ENCODE measurements at regions not wholly inside any gene's neighbourhood (a gene's known extent, or its start where the extent isn't known, plus 50 kb on each side); places are given as distances from the start of the nearest gene placed in this dataset.

- DNase-seq, result no peak
These were observed 220.6 kb downstream of the CHRM3 start for GRCh38 chr1:239606850-239607400.

GRCh38 chr1:239608469-239608868 lies 222.1 kb downstream of the CHRM3 start:
- DNase-seq, result no peak

GRCh38 chr1:239612379-239612778 lies 226.0 kb downstream of the CHRM3 start:
- DNase-seq, result no peak

GRCh38 chr1:239616673-239617072 lies 230.3 kb downstream of the CHRM3 start:
- no peak for DNase-seq

- DNase-seq, result no peak
These were observed 230.9 kb downstream of the CHRM3 start for GRCh38 chr1:239617259-239617658.

GRCh38 chr1:239617731-239618130 lies 231.4 kb downstream of the CHRM3 start:
- no peak for DNase-seq

- no peak for DNase-seq
These were observed 232.8 kb downstream of the CHRM3 start for GRCh38 chr1:239619190-239619589.

- no peak for DNase-seq
These were observed 244.4 kb downstream of the CHRM3 start for GRCh38 chr1:239630767-239631166.

GRCh38 chr1:239633432-239633831 lies 247.1 kb downstream of the CHRM3 start:
- DNase-seq, result no peak

GRCh38 chr1:239635276-239635675 lies 248.9 kb downstream of the CHRM3 start:
- DNase-seq, result no peak

- DNase-seq, result no peak
These were observed 250.0 kb downstream of the CHRM3 start for GRCh38 chr1:239636347-239636746.

GRCh38 chr1:239644604-239645003 lies 258.2 kb downstream of the CHRM3 start:
- DNase-seq, result no peak

GRCh38 chr1:239647045-239647444 lies 260.7 kb downstream of the CHRM3 start:
- no peak for DNase-seq

GRCh38 chr1:239647964-239648632 lies 261.7 kb downstream of the CHRM3 start:
- no peak for DNase-seq

- DNase-seq, result no peak
These were observed 268.7 kb downstream of the CHRM3 start for GRCh38 chr1:239655023-239655422.

GRCh38 chr1:239657291-239657690 lies 270.9 kb downstream of the CHRM3 start:
- DNase-seq, result no peak

GRCh38 chr1:239662950-239663349 lies 276.6 kb downstream of the CHRM3 start:
- DNase-seq, result no peak

- DNase-seq, result no peak
These were observed 285.9 kb downstream of the CHRM3 start for GRCh38 chr1:239672256-239672655.

- DNase-seq, result no peak
These were observed 289.4 kb downstream of the CHRM3 start for GRCh38 chr1:239675735-239676134.

- no peak for DNase-seq
These were observed 290.3 kb downstream of the CHRM3 start for GRCh38 chr1:239676522-239677273.

GRCh38 chr1:239677362-239677761 lies 291.0 kb downstream of the CHRM3 start:
- DNase-seq, result no peak

- DNase-seq, result no peak
These were observed 291.8 kb downstream of the CHRM3 start for GRCh38 chr1:239678181-239678580.

- DNase-seq, result no peak
These were observed 295.7 kb downstream of the CHRM3 start for GRCh38 chr1:239682046-239682445.

- DNase-seq, result no peak
These were observed 296.6 kb downstream of the CHRM3 start for GRCh38 chr1:239682960-239683359.

Data from NCI-H187 (cell line).